HG02623 (cell line): ENCODE measurements at regions not wholly inside any gene's neighbourhood (a gene's known extent, or its start where the extent isn't known, plus 50 kb on each side); places are given as distances from the start of the nearest gene placed in this dataset.
A peak's percentile ranks its signal among the peaks of the same experiment; 100 is the strongest.
"Not testable (repeated sequence)": the region's sequence is repeated elsewhere in the genome, so short reads cannot be mapped to it uniquely, and the experiment has no call there.

ENCODE experiments used
- ATAC-seq: cut with Tn5 transposase; IDR thresholded peaks from one replicate; pipeline ENCODE4 v1.9.1; 2021; ENCODE audit warnings: moderate library complexity; ENCODE audit not compliant: unreplicated experiment

DNA sequence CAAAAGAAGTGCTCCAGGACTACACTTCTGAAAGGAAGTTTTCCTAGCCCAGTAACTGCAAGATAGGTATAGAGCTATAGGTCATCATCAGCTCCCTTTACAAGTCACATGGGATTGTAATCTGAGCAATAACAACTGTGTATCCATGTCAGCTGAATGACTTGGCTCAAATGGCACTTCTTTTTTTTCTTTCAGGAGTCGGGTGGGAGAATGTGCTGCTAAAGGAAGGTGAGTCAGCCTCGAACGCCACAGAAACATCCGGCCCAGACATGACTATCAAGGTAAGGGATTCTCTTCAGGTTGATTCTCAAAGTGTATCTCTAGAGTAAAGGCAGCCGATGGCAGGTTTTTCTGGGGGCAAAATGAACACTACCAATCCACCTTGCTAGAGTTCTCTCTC, 192.2 kb downstream of the C9orf152 start:
- ATAC-seq, result no peak

- no peak for ATAC-seq
Measured at GRCh38 chr9:110016340-110016739, 191.6 kb downstream of the C9orf152 start.

GRCh38 chr9:110020216-110020615, 187.7 kb downstream of the C9orf152 start:
- not testable (repeated sequence) for ATAC-seq

- peak; percentile 96 for ATAC-seq
Measured at GRCh38 chr9:110021891-110022290, 186.1 kb downstream of the C9orf152 start.

GRCh38 chr9:110023221-110023620, 184.7 kb downstream of the C9orf152 start:
- not testable (repeated sequence) for ATAC-seq

DNA sequence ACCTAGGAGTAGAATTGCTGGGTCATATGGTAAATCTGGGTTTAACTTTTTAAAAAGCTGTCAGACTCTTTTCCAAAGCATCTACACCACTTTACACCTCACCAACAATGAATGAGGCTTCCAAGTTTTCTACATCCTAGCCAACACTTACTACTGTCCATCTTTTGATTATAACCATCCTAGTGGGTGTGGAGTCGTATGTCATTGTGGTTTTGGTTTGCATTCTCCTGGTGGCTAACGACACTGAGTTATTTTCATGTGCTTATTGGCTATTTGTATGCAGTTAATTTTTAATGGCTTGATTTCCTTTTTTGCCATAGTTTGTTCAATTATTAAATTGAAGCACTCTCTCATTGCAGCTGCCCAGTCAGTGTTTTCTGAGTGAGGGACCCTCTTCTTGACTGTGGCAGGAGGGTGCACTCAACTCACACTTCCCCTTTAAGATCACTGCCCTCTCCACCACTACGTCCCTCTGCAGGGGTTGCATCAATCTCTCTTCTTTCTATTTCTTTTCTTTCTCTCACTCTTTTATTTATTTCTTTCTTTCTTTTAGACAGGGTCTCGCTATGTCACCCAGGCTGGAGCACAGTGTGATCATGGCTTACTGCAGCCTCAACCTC, 182.3 kb downstream of the C9orf152 start:
- no peak for ATAC-seq

DNA sequence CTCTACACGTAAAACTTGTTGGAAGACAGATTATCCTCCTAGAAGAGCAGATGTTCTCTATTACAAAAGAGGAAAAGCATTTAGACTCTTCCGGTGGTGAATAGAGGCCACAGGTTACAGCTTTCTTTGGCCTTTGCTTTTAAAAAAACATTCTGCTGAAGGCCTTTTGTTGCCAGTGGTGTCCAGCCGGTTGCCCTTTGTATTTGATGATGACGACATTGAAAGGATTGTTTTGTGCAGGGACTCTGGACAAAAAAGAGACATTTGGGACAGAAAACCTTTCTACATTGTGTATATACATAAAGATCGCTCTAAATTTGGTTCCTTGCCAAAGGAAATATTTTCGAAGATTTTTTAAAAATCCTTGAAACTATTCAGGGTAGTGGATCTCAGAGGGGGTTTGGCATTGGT, 180.3 kb downstream of the C9orf152 start:
- ATAC-seq, result no peak

DNA sequence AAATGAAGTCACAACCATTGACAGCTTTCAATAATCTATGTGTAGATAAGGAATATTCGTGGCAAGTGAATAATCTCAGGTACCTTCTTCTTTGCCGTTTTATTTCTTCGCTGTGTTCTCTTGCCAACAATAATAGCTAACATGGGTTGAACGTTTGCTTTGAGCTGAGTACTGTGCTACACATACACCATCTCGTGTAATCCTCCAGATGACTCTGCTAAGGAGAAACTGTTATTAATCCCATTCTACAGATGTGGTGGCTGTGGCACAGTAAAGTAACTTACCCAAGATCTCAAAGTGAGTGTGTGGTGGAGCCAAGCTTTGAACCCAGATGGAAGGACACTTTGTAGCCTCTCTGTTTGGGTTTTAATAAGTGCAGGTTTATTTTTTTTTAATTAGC, 179.7 kb downstream of the C9orf152 start:
- ATAC-seq, result no peak

- ATAC-seq, result no peak
Measured at GRCh38 chr9:110028676-110029075, 179.3 kb downstream of the C9orf152 start.

DNA sequence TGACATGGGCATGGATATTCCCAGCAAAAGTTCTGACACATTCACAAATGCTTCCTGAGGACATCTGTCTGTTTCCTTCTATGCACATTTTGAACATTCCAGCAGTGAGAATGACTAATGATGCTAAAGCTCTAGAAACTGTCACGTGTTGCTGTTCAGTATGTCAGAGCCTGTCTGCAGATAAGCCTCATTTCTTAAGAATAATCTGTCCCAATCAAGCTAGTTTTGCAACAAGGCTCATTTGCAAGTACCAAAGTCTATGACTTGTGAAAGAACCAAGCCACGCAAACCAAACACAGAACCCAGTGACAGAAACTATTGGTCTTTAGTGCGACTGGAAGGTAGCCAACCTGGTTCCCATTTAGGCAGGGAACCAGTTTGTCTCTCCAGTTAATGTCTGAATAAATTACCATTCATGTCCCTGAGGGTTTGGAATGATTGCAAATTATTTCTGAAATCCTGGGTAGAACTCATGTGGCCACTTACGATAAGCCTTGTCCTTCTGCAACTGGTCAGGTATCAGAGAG, 178.5 kb downstream of the C9orf152 start:
- ATAC-seq, result no peak

GRCh38 chr9:110029956-110030480, 177.9 kb downstream of the C9orf152 start:
- ATAC-seq, result no peak

DNA sequence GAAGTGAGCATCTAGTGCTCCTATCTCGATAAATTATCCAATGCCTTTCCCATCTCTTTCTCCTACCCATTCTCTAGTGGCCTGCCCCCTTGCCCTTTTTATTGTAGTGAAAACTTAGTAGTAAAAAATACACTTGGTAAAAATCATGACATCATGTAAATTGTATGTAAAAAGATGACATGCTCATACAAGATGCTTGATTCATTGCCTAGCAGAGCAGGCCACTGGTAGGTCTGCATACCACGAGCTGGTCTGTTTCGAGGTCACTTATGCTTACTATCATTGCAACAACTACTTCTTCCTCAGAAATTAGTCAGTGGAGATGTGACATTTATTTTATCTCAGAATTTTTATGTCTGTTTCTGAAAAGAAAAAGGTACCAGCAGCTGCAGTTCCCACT, 177.3 kb downstream of the C9orf152 start:
- ATAC-seq, result no peak

DNA sequence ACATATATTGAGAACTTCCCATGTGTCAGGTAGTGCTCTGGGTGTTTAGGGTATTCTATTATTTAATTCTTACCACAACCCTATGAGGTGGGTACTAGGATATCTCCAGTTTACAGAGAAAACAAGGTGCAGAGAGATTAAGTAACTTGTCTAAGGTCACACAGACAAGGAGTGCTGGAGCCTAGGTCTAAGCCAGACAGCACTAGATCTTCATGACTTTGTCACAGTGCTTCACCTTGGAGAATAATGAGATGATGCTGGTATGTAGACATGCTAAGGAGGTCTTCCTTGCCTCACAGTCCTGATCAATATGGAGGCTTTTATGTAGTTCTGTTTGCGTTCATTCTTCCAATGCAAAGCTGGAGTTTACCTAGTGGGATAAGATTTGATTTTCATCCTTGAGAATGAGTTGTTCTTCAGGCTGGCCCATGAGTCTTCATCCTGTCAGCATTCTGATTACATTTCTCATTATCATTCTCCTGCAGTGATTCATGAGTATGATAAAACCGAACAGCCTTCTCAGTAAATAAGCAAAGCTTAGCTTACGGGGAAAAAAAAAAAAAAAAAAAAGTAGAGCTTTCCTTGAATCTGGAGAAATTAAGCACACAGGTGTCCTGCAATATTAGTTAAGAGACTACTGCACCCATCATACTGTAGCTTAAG, 176.3 kb downstream of the C9orf152 start:
- no peak for ATAC-seq

GRCh38 chr9:110032532-110032931, 175.4 kb downstream of the C9orf152 start:
- not testable (repeated sequence) for ATAC-seq

DNA sequence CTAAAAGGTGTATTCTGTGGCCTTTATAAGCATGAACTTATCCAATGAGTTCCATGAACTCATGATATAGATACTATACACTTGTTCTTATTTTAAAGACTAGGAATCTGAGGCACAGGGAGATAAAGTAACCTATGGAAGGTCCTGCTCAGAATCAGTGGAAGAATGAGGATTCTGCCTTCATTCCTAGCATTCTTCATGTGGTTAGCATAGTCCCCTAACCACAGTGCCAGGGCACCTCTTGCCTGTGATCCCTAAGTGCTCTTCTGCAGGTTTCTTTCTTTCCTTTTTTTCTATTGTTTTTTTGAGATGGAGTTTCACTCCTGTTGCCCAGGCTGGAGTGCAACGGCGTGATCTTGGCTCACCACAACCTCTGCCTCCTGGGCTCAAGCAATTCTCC, 174.1 kb downstream of the C9orf152 start:
- no peak for ATAC-seq

DNA sequence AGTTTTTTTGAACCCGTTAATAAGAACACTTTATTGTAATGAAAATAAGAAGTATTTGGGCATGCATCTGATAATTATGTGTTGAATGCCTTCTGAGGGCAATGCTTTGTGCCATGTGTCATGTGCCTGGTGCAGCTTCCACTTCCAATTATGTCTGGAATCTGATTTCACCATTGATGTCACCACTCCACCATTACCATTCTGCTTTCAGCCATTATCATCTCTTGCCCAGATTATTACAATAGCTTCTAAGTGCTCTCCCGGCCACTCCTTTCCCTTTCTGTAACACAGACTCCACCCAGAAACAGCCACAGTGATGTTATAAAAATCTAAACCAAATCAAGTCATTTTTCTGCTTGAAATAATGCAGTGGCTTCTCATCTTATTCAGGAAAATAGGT, 171.7 kb downstream of the C9orf152 start:
- ATAC-seq, result no peak

GRCh38 chr9:110040788-110041187, 167.2 kb downstream of the C9orf152 start:
- no peak for ATAC-seq

DNA sequence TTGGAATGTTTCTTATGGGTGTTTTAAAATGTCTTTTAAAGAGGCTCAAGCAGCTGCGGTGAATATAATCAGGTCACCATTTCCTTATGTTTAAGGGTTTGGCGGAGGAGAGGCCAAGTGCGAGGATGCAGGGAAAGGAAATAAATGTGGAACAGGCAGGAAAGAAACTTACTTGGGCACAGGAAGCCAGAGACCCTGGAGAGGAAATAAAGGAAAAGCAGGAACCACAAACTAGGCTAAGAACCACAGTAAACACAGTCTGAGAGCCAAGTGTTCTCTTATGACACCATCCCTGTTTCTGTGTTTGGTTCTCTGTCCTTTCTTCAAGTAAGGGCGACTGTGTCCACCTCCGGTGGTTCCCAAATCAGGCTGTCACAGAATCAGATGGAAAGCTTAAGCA, 166.5 kb downstream of the C9orf152 start:
- ATAC-seq, result no peak

GRCh38 chr9:110047232-110047954, 160.6 kb downstream of the C9orf152 start:
- ATAC-seq, result peak; percentile 22

- peak; percentile 23 for ATAC-seq
Measured at GRCh38 chr9:110047955-110048402, 160.0 kb downstream of the C9orf152 start.

DNA sequence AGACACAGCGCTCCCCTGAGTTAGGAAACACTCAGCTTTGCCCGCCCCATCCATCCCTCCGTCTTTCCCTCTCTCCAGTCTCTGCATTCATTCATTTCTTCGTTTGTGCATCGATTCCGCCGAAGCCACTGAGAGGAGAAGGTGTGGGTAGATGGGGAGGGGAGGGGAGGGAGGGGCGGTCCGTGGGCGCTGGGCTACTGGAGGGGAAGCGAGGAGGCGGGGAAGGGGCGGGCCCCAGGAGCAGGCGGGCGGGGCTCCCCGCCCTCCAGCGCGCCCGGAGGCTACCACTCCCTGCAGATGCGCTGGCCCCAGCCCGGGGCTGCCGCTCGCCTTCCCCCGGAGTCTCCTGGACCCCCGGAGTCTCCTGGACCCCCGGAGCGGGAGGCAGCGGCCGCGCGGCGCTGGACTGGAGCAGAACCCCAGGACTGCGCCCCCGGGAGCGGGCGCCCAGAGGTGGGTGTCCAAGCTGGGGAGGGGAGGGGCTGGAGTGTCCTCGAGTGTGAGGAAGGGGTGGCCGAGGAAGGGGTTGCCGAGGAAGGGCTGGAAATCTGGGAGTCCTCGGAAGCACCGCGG, 159.5 kb downstream of the C9orf152 start:
- ATAC-seq, result peak; percentile 72
